HG03521 (cell line): ENCODE measurements at regions not wholly inside any gene's neighbourhood (a gene's known extent, or its start where the extent isn't known, plus 50 kb on each side); places are given as distances from the start of the nearest gene placed in this dataset.
"Not testable (repeated sequence)": the region's sequence is repeated elsewhere in the genome, so short reads cannot be mapped to it uniquely, and the experiment has no call there.

Source experiments
- ATAC-seq: cut with Tn5 transposase; IDR thresholded peaks from one replicate; pipeline ENCODE4 v1.9.1; 2021; ENCODE audit warnings: mild to moderate bottlenecking, moderate library complexity; ENCODE audit not compliant: unreplicated experiment

DNA sequence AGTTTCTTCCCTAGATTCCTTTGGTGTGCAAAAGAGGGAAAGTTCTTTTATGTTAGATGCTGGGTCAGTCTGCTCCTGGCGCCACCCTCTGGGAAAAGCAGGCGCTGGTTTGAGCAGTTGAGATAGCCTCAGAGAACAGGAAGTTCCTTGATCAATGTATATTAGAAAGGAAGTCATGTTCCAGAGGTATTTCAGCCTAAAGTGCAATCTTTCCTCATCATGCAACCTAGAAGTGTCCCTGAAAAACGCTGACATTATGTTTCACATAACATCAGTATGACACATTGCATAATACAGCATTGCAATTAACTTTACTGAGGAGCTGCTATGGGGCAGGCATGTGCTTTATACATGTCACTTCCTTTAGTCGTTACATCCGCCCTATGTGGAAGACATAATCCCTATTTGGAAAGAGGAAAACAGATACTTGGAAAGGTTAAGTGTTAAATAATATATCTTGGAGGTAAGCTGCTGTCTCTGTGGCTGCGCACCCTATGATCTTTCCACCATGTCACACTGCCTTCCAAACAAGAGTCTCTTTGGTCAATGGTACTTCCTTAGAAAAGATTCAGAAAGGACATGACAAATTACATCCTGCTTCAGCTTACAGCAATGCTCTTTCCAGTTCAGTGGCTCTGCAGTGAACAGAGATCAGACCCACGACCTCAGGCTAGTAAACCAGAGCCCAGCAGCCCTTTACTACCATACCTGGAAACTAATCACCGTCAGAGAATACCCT, 369.7 kb downstream of the RAD51AP2 start:
- ATAC-seq, result no peak

DNA sequence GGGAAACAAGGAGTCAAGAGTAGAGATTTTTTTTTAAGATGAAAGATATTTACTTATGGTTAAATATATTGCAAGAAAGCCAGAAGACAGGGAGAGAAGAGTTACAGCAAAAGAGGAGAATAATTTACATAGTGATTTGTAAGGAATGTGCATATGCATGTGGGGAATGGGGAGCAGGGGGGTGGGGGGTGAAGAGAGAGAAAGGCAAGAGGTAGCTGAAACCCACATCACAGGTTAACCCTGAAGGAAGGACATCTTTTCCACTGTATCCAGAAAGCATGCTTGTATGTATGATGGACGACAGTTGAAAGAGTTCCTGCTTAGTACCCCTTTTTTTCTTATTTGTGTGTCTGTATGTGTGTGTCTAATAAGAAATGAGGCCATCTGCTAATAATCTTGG, 371.9 kb downstream of the RAD51AP2 start:
- ATAC-seq, result no peak

DNA sequence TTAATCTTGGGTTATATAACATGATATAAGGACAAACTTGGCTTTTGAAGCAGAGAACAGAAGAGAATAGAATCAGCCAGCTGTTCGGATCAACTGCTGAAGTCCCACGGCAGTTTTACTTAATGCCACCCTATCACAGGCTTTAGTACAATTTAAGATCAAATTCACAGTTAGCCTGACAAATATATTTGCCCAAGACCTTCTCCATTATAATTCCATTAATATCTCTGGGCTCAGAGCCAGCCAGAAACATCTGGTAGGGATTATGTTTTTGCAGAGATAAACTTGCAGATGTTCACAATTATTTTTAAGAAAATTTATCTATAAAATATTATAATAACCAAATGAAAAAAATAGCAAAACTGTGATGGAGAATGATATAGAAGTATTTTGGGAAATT, 381.4 kb downstream of the RAD51AP2 start:
- ATAC-seq, result no peak

DNA sequence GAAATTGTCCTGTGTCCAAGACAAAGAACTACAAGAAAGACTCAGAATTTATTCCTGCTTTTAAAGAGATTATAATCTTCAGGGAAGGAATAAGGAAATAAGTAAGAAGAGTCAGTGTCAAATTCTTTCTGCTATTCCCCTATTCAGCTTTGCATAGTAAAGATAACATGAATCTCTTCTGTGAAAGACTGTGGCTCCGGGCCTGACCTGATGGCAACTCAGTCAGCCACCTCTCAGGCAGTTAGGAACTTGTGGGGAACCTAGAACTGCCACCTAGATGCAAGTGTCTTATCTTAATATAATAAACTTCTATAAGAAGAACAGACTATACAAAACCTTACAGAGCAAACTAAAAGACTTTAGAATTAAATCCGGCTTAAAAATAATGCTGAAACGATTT, 382.0 kb downstream of the RAD51AP2 start:
- ATAC-seq, result no peak

DNA sequence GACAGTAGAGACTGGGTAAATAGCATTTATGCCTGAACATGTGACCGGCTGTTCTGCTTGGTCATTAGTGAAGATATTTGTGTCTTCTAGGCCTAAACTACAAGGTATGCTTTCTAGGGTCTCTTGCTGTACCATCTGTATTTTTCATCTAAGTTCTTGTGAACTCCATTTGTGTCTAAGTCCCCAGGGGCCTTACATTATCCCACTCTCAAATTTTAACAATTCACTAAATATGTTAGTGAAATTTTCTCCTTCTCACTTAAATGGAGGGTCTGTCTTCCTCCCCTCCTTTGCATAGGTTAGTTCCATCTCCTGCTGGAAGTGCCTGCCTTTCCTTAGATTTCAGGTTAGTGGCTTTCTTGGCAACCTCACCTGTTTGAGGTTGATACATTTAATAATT, 382.6 kb downstream of the RAD51AP2 start:
- no peak for ATAC-seq

DNA sequence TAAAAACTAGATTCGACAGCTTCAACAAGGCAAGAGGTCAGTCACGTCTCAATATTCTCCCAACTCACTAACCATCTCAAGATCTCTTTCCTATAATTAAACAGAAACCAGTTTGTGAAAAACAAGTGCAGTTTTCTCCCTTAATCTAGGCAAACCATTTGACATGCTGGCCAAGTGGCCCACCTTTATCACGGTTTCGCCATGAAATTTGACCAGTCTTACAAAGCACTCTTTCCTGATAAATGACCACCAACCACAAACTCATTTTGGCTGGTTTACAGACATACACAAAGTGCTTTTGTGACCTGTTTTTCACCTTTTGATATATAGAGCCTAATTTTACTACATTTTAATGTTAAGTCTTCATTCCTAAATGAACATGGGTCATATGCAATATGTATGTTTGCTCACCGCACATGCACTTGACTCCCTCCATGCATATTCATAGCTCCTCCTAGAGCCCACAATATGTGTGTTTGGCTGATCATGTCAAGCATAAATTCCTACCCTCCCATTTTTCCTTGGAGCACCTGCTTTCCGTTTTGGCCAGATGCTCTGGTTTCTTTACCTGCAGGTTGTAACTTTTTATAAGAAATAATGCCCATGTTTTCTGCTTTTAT, 385.1 kb downstream of the RAD51AP2 start:
- ATAC-seq, result no peak

DNA sequence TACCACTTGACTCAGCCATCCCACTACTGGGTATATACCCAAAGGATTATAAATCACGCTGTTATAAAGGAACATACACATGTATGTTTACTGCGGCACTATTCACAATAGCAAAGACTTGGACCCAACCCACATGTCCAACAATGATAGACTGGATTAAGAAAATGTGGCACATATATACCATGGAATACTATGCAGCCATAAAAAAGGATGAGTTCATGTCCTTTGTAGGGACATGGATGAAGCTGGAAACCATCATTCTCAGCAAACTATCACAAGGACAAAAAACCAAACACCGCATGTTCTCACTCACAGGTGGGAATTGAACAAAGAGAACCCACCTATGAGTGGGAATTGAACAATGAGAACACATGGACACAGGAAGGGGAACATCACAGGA, 387.6 kb downstream of the RAD51AP2 start:
- ATAC-seq, result not testable (repeated sequence)

DNA sequence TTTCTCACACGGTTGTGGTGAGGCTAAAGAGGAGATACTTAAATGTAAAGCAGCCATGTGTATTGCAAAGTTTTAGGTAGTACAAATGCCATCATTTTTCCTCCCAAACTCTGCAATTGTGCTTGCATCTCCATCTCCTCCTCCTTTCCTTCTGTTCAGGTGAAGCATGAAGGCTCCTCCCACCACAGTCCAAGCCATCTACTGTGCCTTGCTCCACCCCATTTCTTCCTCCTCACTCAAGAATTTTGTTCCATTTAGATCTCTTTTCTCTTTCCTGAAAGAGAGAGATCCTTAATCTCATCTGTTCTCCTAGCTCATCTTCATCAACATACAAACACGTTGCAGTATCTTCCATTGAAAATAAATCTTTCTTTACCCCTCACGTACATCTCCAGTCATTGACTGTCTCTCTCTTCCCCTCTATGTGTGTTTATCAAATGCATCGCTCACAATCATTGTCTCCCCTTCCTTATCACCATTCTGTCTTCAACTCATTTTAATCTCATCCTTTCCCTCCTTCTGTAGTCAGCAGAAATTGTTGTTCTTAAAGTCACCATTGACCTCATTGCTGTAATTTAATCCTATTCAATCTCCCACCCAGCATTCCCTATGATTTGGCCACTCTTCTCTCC, 392.1 kb downstream of the RAD51AP2 start:
- ATAC-seq, result no peak

DNA sequence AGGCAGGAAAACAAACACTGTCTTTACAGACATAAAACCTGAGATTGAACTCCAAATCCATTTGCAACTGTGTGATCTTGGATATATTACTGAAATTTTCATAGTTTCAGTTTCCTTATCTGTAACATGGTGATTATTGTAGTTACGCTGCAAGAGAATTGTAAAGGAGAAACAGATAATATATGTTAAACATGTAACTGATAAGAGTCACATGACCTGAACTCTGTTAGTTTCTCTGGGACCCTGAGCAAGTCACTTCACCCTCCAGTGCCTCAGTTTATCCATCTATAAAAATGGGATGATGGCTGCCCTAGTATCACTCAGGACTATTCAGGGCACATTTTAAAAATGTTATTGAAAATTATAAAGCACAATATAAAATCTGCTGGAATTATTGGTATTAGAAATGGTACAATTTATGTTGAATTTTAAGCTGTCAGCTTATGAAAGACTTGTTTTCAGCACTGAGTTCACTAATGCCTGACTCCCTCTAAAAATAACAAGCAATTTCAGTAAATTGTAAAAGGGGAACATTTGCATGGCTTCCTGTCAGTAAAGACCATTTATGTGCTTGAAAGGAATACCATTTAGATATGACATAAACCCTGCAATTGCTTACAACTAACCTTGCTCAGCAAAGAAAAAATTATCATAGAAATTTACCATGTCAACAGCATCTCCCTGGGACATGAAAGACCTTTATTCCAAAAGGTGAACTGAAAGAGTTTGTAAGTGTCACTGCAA, 393.5 kb downstream of the RAD51AP2 start:
- ATAC-seq, result no peak

DNA sequence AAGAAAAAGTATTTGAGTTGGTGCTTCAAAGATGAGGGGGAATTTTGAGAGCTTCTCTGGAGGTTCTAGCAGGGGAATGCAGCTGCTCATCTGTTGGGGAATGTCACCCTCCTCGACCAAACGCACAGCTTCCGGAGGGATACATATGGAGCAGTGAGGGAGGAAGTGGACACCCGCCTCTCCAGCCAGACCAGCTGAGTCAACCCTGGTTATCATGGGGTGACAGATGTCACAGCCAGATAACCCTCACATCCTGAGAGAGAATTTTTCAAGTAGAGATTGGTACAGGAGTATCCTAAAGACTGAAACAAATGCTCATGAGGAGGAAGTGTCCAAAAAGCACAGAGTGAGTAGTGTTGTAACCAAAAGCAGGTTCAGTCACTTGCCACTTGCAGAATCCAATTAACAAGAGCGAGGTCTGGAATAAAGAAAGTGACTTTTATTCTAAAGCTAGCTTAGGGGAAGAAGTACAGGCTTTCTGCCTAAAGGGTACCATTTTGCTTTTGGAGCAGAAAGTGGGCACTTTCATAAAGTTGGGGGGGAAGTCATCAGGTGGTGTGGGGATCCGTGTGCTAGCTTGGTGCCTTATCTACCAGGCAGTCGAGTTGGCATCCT, 395.2 kb downstream of the RAD51AP2 start:
- ATAC-seq, result no peak

DNA sequence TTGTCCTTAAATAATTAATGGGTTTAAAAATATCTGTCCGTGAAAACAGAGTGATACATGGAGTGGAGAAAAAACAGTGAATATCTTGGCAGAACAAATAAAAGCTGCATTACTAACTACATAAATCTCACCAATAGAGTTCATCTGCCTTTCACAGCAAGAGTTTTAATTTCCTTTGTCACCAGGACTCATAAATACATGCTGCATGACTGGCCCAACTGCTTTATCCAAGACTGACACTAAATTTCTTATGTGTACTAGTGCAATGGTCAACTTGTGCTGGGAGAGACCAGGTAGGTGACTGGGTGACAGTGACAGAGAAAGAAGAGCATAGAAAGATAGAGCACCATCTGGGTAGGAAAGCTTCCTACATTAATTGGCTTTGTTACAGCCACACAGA, 402.8 kb downstream of the RAD51AP2 start:
- ATAC-seq, result no peak

DNA sequence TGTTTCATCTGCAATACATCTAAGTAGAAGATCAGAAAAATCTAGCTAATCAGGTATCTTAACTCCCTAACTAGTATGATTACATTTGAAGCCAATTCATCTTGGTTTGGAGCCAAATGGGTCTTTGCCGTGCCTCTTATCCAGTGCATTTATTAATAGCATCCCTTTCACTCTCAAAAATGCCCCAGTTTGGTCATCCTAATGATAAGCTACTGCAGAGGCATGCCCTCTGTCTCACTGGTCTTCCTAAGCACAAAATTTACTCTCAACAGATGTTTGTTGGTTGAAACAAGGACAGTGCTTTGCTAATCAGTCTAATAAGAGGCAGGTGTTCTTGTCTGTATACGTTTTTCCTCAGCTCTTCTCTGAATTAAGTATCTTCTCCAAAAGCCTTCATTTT, 403.2 kb downstream of the RAD51AP2 start:
- no peak for ATAC-seq

DNA sequence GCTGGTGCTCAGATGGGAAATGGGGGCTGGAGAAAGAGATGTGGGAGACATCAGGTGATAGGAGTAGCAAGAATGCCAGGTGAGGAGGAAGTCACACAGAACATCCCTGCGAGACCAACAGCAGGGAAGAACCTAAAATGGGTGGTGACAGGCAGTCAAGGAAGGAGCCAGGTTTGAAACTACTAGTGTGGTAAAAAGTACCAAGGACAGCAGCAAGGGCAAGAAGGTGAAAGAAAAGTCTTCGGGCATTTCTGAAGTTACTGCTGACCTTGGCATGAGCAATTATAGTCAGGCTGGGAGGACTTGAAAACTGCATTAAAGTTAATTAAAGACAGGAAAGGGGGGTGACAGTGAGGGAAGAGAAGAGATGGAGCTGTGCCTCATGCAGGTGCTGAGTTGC, 410.4 kb downstream of the RAD51AP2 start:
- ATAC-seq, result no peak

DNA sequence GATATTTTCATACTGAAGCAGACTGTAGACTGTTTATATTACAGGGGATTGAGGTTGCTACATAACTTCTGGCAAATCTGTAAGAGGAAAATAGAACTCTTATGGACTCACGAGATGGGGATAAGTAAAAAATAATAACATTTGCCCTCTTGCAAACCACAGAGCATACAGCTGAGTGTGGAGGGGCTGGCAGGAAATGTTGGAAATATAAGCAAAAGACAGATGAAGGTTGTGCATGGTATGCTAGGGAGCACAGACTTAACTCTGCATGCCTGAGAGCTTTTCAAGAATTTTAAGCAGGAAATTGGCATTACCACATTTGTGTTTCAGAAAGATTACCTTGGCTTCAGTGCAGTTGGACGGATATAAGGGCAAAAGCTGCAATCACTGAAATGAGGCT, 411.1 kb downstream of the RAD51AP2 start:
- ATAC-seq, result no peak

DNA sequence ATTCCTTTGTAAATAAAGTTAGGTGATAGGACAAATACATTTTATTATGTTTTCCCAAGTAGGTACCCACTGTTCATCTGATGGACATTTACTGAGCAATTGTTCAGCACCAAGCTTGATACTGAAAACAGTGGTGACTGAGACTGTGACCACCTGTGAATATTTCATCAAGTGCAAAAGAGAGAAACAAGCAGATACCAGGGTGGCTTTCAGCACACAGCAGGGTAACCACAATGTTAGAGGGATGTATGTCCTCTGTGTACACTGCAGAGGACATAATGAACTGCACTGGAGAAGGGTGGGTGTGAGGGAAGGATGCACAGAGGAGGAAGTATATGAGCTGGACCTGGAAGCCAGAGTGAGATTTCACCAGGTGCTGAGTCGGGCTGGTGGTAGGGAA, 411.8 kb downstream of the RAD51AP2 start:
- no peak for ATAC-seq

DNA sequence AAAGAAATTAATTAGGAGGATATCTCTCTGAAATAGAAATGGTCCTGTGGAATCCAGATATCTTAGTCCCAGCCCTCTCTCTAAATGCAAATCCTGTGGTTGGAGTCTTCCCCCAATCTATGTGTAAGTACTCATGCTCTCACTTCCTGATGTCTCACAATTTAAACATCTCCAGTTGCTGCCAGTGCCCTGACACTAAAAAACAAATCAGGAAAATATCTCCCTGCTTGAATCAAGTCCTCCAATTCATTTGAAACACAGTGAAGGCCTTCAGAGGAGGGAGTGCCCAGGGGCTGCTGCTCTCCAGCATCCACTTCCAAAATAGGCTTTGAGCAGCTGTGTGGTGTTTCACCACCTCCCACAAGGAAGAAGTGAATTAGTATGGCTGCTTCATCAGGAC, 413.8 kb downstream of the RAD51AP2 start:
- ATAC-seq, result peak; percentile 64

DNA sequence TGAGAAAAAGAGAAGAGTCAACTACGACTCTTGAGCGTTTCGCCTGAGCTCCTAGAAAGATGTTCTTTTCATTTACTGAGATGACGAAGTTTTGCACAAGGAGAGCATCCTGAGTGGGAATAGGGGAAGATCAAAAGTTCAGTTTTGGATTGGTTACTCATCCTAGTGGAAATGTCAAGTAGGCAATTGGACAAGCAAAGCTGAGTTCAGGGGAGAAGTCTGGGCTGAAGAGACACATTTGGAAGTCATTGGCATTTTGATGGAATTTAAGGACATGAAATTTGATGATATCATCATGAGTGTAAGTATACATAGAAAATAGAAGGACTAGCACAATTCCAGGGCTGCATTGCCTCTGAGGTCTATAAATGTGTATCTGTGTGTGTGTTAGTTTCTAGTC, 416.6 kb downstream of the RAD51AP2 start:
- ATAC-seq, result no peak

DNA sequence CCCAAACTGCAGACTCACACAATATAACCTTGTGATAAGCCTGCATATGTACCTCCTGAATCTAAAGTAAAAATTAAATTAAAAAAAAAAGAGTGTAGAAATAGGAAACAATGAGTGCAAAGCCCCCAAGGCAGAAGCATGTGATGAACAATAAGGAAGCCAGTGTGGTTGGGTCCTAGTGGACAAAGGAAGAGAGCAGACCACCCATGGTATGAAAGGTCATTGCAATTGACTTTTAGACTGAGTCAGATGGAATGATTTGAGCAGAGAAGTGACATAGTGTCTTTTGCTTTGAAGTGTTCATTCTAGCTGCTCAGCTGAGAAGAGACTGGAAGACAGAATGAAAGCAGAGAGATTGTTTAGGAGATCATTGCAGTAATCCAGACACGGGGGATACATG, 417.1 kb downstream of the RAD51AP2 start:
- ATAC-seq, result no peak

DNA sequence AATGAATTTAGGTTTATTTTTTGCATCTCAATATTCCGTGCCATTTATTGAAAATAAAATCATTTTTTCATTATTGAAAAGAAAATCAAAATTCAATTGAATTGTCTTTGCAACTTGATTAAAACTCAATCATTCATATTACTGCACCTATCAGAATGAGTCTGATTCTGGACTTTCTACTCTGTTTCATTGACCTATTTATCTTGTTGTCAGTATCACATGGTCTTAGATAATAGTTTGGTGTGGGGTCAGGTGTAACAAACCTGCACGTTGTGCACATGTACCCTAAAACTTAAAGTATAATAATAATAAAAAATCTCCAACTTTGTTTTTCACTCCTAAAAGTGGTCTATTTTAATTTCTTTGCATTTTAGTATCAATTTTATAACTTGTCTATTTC, 422.9 kb downstream of the RAD51AP2 start:
- ATAC-seq, result no peak

DNA sequence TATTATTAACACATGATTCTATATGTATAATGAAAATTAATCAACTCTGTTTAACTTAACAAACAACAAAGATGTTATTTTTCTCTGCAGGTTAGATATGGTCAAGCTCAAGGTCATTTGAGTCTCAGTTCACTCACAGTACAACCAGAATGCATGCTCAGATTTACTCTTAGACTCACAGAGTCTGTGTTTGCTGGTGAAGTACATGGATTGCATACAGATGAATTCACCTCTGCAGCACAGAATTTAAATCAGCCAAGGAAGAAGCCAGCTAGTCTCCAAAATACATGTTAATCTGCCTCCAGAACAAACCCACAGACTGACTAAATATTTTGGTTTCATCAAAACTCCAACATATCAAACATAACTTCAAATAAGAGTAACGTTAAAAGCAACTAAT, 424.5 kb downstream of the RAD51AP2 start:
- no peak for ATAC-seq

DNA sequence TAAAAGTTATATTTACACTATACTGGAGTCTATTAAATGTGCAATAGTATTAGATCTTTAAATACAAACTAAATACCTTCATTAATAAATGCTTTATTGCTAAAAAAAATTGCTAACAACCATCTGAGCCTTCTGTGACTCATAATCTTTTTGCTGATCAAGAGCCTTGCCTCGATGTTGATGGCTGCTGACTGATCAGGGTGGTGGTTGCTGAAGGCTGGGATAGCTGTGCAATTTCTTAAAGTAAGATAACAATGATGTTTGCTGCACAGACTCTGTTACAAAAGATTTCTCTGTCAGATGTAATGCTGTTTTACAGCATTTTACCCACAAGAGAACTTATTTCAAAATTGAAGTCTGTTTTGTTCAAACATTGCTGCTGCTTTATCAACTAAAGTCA, 421.4 kb upstream of the CYRIA start:
- ATAC-seq, result no peak
